Occipital lobe (tissue), 1 donor: ENCODE measurements at regions not wholly inside any gene's neighbourhood (a gene's known extent, or its start where the extent isn't known, plus 50 kb on each side); places are given as distances from the start of the nearest gene placed in this dataset.
"Not testable (repeated sequence)": the region's sequence is repeated elsewhere in the genome, so short reads cannot be mapped to it uniquely, and the experiment has no call there.

Experiments
- DNase-seq: peaks from one replicate; lab custom pipeline; 2025; lab: John Stamatoyannopoulos, UW

DNA sequence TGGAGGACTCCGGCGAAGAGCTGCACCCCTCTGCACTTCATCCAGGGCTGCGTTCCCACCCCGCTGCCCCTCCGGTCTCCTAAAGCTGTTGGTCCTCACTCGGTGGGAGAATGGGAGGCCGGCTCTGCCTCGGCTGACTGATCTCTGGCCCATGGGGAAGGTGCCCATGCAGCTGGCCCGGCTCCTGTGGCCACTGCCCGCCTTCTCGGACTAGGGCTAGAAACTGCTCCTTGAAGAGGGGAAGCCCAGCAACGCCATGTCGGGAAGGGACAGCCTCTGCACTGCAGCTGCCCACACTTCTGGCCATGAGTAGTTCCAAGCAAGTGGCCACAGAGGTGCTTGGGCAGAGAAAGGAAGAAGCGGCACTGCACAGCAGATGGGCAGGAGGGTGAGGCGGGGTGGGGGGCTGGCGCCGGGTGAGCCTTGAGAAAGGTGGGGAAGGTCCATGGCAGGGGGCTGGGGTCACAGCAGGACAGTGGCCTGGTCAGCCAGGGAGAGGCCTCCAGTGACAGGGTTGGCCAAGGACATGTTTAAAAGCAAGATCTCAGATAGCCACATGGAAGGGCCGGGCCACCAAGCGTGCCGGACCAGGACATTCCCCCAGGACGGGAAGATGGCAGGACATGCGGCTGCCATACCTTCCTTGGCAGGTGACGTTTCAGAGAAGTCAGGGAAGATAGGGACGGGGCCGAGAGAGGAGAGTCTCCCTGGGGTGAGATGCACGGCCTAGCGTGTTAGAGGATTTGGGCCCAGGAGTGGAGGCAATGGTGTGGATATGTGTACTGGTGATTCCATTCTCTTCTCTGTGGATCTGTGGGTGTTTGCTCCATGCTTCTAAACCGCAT lies 158.8 kb upstream of the HDAC4 start:
- no peak for DNase-seq

DNA sequence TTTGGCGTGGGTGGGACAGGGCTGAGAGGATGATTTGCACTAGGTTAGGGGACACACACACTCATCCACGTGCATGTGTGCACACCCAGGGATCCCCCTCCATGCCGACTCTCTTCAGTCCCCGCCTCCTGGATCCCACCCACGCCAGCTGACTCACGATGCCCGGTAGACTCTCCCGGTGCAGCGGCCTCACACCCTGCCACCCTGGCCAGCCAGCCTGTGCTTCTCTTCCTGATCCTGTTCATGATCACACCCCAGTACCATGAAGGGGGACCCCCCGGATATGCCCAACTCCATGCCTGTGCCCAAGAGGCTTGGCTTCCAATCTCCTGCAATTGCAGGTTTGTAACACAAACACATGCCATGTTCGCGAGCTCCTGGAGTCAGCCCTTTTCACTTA lies 157.8 kb upstream of the HDAC4 start:
- no peak for DNase-seq

DNA sequence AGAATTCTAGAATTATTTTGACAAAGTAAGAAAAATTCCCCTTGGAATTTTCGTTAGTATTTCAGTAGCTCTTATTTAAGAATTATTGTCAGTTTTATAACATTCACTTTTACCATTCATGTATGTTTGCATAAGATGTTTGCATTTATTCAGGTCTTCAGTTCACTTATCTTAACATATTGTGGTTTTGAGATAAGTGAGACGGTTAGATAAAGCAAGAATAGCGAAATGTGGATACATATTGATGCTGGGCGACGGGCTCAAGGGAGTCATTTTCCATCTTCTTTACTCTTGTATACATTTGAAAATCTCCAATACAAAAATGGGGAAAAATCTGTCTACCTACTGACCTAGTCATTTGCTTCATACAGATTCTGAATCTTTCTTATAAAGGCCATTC lies 156.7 kb upstream of the HDAC4 start:
- DNase-seq: no peak

DNA sequence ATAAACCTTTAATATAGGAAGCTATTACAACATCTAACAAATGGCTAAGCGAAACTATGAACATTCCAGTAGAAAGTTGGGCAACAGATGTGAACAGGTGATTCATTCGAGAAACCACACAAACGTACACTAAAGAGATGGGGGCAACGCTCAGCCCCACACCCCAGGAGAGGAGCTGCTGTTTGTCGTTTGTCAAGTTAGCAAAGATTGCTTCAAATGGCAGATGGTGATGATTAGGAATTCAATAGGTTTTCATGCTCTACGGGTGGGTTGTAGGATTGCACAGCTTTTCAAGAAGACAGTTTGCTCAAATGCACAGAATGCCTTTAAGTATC lies 154.7 kb upstream of the HDAC4 start:
- DNase-seq: no peak

DNA sequence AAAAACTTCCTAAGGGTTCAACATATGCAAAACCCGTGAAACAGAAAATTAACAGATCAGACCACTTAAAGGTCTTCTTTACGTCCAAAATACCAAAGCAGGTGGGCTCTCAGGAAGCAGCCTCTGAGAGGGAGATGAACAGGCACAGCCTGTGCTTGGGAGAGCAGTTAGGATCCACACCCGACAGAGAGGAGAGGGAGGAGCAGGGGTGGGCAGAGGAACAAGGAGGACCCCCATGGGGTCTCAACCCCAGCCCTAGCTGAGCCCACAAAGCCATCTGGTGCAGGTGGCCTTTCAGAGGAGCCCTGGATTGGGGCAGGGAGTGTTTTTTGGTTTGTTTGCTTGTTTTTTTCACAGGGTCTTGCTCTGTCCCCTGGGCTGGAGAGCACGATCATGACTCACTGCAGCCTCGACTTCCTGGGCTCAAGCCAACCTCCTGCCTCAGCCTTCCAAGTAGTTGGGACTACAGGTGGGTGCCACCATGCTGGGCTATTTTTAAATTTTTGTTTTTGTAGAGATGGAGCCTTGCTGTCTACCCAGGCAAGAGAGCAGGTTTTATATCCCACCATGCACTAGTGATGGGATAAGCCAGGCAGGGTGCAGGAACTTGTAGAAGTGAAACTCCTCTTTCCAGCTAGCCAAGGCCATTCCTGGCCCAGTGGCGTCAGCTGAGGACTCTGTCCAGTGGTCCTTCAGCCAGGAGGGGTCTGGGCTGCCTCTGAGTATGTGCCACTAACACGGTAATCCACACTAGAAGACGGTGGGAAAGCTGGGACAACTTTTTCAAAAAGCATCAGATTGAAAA lies 154.1 kb upstream of the HDAC4 start:
- no peak for DNase-seq

DNA sequence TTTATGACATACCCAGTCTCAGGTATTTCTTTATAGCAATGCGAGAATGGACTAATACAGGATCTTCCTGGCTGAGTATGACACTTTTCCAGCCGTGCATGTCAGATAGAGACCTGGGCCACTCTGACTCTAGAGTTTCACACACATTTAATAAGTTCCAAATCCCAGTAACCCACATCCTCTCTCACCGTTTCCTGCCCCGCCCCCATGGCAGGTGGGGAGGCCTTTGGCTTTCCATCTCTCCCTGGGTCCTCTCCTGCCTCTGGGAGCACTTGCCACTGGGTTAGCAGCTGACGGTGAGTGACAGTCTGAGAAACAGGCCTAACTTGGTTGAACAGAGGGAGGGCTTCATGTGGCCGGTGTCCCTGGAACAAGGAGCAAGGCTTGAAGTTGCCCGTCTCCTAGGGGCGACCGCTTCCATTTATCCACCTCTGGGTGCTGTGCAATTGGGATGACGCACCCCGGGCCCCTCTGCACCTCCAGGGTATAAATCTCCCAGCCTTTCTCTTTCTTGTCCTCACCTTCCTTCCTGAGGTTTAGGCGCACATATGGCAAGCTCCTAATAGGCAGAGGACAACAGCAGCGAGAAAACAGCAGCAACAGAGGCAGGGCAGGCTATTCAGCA lies 152.7 kb upstream of the HDAC4 start:
- no peak for DNase-seq

DNA sequence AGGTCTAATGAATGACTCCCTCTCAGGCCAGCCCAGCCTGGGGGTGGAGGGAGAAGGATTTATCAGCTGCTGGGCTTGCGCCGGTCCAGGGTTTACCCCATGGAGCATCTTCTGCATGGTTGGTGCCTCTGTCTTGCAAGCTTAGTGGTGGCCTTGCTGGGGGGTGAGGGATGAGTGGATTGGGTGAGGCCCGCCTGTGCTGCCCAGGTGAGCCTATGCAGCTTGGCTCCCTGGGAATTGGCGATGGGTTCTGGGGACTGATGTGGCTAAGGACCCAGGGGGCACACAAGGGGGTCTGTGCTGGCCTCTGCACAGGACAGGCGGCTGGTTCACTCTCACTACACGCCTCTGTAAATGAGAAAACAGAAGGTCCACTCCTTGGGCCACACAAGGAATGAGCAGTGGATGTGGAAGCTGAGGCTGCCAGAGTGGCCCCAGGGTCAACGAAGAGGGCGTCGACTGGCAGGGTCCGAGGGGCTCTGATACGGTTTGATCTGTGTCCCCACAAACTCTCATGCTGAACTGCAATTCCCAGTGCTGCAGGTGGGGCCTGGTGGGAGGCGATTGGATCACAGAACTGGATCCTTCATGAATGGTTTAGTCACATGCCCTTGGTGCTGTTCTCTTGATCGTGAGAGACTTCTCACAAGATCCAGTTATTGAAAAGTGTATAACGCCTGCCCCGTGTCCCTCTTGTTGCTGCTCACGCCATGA lies 151.6 kb upstream of the HDAC4 start:
- no peak for DNase-seq

DNA sequence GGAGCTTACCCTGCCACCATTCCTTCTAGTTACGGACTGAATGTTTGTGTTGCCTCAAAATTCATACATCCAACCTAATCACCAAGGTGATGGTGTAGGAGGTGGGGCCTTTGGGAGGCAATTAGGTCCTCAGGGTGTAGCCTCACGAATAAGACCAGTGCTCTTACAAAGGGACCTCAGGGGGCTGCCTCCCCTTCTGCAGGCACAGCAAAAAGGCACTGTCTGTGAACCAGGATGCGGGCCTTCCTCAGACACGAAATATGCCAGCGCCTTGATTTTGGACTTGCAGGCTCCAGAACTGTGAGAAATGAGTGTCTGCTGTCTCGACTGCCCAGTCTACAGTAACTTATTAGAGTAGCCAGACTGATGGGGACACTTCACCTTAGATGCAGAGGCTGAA lies 150.4 kb upstream of the HDAC4 start:
- DNase-seq: no peak

DNA sequence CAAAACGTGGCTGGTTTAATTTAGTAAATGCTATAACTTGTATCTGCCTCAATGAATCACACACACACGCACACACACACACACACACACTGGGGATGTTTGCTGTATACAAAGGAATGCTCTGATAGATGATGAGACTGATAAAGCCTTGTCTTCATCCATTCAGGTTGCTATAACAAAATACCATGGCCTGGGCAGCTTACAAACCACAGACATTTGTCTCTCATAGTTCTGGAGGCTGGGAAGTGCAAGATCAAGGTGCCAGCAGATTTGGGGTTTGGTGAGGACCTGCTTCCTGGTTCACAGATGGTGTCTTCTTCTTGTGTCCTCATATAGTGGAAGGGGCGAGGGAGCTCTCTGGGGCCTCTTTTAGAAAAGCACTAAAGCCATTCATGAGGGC lies 149.5 kb upstream of the HDAC4 start:
- DNase-seq: no peak

DNA sequence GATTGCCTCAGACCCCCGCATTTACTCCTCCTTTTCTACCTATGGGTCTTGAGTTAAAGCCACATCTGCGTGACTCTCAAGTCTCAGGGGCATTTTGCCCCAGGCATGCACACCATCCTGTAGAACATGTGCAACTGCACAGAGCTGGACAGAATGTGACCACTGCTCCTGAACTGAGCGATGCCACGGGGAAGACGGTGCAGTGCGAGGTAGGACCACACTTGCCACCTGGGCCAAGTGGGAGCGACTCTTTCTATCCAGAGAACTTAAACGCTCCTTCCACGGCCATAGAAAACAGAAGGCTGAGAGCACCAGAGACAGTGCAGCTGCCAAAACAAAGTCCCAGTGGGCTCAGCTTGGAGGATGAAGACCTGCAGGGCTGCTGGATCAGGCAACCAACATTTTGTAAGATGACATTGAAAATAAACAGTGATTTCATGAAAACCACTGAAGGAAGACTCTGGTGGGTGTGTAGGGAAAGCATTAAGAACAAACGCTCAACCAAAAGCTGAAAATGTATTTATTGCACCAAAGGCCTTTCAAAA lies 149.0 kb upstream of the HDAC4 start:
- no peak for DNase-seq

DNA sequence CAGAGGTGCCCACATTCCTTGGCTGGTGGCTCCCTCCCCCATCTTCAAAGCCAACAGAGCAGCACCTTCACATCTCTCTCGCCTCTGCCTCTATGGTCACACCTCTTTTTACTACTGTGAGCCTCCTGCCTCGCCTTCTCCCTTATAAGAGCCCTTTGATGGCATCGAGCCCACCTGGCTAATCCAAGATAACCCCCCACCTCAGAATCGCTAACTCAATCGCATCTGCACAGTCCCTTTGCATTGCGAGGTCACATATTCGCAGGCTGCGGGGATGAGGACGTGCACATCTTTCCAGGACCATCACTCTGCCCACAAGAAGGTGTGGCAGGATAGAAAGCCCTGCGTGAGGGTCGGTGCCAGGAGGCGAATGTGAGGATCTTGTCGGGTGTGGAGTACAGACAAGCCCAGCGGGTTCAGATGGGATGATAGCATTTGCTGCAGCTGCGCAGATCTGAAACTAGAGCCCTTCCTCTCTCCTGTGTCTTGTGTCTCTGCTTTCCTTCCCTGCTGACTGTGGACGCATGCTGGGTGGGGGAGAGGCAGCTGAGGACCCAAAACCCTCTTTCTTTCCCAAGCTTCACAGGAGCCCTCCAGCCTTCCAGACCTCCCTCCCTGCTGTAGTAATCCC lies 148.3 kb upstream of the HDAC4 start:
- DNase-seq: no peak

DNA sequence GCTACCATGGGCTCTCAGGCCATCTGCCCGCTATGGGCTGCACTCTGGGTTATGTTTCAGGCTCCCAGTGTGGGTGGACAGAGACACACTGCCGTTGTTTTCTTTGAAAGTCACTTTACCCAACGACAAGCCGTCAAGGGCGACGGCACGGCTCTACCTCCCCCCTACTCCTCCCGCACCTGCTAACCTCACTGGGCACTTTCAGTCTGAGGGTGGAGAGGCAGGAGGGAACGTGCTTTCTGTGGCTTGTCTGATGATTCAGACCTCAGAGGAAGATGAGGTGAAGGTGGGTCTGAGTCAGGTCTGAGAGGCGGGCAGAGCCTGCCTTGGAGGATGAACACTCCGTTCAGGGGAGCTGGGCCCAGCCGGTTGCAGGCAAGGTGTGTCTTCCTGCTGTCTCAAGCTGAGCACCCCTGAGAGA lies 147.6 kb upstream of the HDAC4 start:
- no peak for DNase-seq

DNA sequence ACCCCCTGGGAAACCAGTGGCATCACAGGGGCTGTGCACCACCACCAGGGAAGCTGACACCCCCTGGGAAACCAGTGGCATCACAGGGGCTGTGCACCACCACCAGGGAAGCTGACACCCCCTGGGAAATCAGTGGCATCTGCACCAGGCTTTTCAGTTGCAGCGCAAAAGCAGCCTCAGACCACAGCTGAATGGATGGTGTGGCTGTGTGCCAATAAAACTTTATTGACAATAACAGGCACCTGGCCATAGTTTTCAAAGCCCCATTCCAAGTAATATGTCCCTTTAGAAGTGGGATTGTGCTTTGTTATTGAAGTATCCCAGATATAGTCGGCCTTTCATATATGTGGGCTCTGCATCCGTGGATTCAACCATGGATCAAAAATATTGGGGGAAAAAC lies 146.3 kb upstream of the HDAC4 start:
- DNase-seq: not testable (repeated sequence)

DNA sequence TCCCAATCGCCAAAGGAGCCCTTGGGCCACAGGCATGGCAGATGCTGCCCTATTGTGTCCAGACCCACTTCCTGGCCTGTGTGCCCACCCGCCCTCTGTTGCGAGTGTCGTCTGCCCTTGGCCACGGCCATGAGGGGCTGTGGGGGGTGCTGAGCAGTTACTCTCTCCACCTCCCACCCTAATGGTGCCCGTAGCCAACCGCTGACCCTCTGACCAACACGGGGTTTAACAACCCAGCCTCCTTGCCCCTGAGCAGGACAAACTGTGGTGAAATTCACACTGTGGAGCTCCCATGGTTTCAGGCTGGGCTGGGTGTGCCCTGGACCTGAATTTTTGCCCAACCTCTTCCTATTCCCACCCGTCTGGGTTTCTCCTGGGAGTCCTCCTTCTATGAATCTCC lies 145.7 kb upstream of the HDAC4 start:
- DNase-seq: no peak

DNA sequence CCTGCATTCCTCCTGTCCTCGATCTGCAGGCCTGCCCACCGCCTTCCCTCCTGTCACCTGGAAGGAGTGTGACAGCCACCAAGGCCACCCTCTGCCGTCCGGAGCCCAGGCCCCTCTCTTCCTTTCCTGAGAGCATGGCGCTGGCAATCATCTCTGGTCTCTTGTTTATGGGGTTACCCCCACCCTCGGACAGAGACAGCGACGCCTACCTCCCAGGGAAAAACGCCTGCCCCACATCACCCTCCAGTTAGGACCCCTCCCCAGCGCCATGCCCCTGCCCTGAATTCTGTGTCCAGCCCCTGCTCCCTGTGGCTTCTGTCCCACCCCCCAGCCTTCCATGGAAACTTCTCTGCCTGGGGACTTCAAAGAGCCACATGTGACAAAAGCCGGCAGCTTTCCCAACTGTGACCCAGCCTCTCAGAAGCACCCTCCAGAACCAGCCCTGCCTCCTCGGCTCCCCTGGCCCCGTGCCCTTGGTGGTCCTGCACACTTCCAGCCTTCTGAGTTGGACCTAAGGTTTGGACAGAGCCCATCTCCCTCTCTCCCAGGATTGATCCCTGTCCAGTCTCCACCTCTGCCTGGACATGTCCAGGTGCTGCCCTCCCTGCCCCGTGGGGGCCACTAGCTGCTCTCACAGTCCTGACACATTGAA lies 145.0 kb upstream of the HDAC4 start:
- DNase-seq: no peak

DNA sequence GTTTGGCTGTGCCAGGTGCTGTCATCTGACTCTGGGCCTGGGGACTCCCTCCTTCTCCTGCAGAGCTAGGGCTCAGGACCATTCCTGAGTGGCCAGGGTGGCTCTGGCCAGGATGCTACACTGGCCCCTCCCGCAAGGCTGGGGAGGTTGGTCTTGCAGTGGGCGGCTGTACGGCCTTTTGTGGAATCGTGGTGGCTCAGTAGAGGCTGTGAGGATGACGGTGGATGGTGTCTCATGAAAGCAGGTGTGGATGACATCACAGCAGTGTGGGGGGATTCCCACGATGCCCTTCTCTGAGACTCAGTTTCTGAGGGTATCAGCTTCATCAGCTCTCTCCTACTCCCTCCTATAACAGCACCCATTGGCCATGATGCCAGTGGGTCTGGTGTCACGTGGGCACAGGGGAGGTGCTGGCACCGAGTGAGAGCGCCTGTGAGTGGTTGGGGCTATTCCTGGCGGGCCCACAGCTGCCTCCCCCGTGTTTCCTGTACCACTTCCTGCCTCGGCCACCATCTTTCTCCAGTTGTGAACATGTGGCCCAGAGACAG lies 144.2 kb upstream of the HDAC4 start:
- DNase-seq: no peak

DNA sequence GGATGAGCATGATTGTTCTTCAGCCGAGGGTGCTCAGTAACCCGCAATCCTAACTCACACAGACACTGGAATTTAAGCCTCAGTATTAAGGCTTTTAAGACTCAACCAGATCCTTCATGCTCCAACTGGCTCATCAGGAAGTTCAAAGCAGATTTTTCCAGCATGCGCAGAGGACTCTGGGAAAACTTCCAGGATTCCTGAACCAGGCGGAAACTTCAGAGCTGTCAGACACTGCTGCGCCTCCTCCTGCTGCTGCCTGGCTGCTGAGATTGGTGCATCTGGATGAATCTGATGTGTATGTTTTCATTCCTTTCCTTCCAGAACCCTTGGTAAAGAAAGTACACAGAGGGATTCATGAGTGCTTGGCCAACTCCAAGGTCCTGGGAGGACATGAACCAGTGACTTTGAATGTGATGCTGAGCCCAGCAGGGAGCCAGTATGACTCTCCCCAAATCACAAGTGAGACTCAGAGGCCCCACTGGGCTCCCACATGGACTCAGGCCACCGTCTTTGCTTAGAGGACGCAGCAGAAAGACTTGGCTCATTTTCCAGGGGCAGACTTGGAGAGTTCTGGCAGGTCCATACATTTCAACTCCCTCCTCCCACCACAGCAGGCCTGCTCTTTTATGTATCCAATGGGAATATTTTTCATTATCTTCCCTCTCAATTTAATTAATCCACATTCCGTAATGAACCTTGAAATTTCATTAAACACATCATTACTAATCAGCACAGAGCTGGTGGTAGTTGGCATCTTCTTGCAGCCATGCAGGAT lies 143.5 kb upstream of the HDAC4 start:
- DNase-seq: no peak

DNA sequence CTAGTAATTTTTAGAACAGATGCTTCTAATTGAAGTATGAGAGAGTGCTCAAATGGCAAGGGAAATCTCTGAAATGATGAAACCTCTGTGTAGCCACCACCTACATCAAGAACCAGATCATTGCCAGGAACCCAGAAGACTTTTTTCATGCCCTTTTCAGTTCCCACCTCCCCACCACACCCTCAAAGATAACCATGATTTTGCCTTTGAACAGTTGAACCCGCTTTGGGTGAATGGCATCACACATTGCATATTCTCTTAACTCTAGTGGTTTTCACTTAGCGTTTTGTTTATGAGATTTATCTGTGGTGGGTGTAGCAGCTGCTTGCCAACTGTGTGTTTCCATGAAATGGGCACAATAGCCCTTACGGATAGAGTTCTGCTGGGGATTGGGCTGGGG lies 142.9 kb upstream of the HDAC4 start:
- DNase-seq: no peak

DNA sequence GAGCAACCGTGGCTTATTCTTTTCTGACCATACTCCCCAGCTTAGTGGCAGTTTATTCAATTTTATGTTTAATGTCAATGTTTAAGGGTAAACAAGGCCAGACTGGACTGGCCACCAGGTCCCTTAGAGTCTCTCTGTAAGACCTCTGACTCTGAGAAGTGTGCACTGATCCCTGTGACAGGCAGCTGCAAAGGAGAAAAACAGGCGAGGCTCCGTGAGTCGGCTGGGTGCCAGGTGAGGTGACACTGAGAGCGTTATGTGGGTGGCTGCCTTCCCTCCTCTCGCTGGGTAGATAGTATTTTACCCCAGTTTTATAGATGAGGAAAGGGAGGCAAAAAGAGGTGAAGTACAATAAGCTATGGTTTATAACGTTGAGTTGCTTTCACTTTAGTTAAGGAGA lies 139.4 kb upstream of the HDAC4 start:
- no peak for DNase-seq

DNA sequence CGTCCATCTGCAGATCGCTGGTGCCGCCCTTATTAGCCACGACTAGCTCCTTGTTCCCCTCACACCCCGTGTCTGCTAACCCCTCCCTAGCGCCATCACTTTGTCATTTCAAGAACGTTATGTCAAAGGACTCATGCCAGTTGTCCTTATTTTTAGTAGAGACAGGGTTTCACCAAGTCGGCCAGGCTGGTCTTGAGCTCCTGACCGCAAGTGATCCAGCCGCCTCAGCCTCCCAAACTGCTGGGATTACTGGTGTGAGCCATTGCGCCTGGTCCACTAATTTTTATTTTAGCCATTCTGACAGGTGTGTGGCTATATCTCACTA lies 138.9 kb upstream of the HDAC4 start:
- no peak for DNase-seq
